DMS53 (cell line): ENCODE measurements at regions not wholly inside any gene's neighbourhood (a gene's known extent, or its start where the extent isn't known, plus 50 kb on each side); places are given as distances from the start of the nearest gene placed in this dataset.
"Not testable (repeated sequence)": the region's sequence is repeated elsewhere in the genome, so short reads cannot be mapped to it uniquely, and the experiment has no call there.

Experiments
- DNase-seq: peaks from one replicate; lab custom pipeline; 2025; lab: John Stamatoyannopoulos, UW

GRCh38 chr14:105938055-105938863 is 411.9 kb downstream of the TMEM121 start:
- no peak for DNase-seq

- no peak for DNase-seq
Observed at GRCh38 chr14:105938959-105939358, 412.6 kb downstream of the TMEM121 start.

DNA sequence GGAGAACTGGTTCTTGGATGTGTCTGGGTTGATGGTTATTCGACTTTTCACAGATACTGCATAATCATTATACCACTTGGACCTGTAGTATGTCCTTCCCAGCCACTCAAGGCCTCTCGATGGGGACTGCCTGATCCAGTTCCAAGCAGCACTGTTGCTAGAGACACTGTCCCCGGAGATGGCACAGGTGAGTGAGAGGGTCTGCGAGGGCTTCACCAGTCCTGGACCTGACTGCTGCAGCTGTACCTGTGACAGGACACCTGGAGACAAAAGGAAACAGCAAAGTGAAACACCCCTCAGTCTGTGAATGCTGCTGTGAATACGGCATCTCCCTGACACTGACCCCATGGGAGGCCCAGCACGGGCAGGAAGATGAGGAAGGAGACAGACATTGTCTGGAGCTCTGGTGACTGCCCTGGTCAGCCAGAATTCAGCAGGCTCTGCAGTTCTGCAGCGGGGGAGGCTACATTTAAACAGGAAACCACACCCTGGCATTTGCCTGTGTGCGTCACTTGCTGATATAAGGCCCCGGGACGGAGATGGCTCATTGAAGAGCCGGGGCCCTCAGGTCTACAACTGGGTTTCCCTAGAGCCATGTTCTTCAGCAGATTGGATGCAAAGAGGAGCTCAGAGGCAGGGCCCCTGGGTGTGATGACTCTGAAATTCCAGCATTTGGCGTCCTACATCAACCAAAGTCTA is 413.6 kb downstream of the TMEM121 start:
- DNase-seq = no peak

DNA sequence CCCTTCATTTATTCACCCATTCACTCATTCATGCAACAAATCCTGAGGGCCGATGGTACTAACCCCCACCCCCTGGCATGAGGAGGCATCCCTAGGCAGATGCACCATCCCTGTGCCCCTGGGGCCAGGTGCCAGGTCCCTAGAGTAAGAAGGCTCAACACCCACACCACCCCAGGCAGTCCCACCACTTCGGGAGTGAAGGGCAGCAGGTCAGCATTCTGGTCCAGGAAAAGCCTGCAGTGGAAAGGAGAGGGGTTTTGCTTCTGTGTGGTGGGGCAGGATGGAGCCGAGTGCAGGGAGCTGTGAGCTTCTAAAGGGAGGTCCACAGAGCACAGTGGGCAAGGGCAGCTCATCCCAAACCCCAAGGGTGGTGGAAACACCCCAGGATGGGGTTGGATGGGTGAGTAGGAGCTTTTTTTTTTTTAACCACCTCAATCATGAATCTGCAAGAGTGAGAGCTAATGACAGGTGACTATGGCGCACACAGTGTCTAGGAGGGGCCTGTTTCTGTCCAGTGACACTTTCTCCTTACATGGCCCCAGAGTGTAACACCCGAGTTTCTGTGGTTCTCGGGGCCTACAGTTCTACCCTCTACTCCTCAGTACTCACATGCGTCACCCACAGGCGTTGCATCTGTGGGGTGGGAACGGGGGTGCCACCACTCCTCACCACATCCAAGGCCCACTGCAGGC is 414.3 kb downstream of the TMEM121 start:
- DNase-seq = no peak

GRCh38 chr14:105941226-105942166 is 415.1 kb downstream of the TMEM121 start:
- no peak for DNase-seq

DNA sequence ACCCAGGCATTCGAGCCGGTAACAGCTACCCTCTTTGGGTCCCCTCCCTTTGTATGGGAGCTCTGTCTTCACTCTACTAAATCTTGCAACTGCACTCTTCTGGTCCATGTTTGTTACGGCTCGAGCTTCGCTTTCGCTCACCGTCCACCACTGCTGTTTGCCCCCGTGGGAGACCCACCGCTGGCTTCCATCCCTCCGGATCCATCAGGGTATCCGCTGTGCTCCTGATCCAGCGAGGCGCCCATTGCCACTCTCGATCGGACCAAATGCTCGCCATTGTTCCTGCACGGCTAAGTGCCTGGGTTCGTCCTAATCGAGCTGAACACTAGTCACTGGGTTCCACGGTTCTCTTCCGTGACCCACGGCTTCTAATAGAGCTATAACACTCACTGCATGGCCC is 416.3 kb downstream of the TMEM121 start:
- DNase-seq = not testable (repeated sequence)

- no peak for DNase-seq
Observed at GRCh38 chr14:105943973-105944602, 417.7 kb downstream of the TMEM121 start.

DNA sequence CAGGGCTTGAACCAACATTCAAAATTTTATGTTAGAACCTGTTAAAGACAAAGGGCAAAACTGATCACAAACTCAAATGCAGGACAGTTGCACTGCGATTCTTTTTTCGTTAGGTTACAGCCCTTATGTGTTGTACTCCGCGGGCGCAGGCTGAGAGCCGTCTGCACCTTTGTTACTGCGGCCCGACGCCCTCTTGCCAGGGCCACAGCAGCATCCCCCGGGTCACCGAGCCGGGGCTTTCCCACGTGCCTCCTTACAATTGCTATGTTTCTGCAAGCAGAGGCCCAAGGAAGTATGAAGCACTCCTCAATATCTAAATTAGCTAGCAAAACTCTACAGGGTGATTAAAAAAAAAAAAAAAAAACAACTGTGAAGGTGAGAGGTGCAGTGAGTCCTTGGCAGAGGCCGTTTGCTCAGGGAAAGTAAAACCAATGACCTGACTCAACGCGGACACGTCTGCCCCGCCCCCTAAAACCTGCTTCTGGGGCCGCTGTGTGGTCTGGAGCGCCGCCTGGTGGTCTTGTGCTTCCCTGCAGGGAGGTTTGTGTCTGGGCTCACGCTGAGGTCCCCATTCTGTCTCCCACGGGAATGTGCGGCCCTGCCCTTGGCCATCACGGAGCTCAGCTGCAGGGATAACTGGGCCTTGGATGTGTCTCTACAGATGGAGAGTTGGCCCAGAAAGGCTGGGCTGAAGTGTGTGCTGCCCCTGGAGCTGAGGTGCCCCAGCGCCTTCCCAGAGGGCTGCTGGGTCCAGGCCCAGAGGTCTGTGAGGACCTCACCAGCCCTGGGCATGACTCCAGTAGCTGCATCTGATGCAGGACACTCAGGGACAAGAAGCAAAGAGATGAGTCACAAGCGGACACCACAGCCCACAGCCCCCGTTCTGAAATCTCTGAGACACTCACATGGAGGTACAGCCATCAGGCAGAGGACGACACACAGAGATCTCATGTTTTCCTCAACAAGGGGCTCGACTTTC is 418.5 kb downstream of the TMEM121 start:
- DNase-seq = peak; percentile 46

GRCh38 chr14:105945896-105946295 is 419.5 kb downstream of the TMEM121 start:
- no peak for DNase-seq

DNA sequence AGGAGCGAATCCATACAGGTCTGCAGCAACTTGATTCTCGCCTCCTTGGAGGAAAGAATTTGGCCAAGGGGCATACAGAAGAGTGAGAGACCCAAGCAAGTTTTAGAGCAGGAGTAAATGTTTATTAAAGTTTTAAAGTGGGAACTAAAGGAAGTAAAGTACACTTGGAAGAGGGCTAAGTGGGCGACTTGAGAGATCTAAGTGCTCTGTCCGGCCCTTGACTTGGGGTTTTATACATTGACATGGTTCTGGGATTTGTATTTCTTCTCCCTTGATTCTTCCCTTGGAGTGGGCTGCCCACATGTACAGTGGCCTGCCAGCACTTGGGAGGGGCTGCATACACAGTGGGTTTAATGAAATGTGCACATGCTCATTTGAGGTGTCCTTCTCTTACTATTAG is 421.2 kb downstream of the TMEM121 start:
- DNase-seq = no peak

GRCh38 chr14:105948955-105949354 is 422.6 kb downstream of the TMEM121 start:
- DNase-seq = not testable (repeated sequence)

- not testable (repeated sequence) for DNase-seq
Observed at GRCh38 chr14:105950364-105950892, 424.0 kb downstream of the TMEM121 start.

- DNase-seq = no peak
Observed at GRCh38 chr14:105951399-105951798, 425.0 kb downstream of the TMEM121 start.

DNA sequence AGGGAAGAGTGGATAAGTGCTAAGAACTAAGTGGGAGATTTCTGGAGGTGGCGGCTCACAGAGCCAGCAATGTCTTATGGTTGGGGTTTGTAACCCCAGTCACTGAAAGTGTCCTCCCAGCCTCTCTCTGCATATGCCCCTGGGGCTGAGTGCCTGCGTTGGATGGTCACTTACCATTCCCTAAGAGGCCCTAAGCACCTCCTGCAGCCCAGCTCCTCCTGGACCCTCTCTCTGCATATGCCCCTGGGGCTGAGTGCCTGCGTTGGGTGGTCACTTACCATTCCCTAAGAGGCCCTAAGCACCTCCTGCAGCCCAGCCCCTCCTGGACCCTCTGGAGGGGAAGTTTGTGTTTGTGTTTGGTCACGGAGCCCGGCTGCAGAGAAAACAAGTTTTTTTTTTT is 425.8 kb downstream of the TMEM121 start:
- no peak for DNase-seq

- no peak for DNase-seq
Observed at GRCh38 chr14:105952826-105953225, 426.4 kb downstream of the TMEM121 start.

DNA sequence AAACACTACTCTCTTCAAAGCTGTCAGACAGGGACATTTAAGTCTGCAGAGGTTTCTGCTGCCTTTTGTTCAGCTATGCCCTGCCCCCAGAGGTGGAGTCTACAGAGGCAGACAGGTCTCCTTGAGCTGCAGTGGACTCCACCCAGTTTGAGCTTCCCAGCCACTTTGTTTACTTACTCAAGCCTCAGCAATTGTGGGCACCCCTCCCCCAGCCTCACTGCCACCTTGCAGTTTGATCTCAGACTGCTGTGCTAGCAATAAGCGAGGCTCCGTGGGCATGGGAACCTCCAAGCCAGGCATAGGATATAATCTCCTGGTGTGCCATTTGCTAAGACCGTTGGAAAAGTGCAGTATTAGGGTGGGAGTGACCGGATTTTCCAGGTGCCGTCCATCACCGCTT is 435.2 kb downstream of the TMEM121 start:
- not testable (repeated sequence) for DNase-seq

- no peak for DNase-seq
Observed at GRCh38 chr14:105962532-105962931, 436.1 kb downstream of the TMEM121 start.

DNA sequence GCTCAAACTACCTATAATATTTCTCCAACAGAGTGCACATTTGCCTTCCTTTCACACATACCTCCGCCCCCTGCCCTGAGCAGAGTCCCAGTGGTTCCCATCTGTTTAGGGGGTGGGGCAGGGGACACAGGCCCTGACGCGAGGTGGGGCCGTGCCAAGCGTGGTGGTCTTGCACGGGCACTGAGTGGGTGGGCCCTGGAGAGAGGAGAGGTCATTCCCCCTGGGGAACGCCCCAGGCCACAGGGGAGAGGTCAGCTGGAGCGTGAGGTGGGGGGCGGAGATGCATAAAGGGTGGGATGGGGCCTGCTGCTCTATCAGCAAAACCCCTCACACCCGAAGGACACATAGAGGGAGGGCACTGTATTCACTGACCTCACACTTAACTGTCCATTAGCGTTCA is 441.9 kb downstream of the TMEM121 start:
- no peak for DNase-seq

- DNase-seq = not testable (repeated sequence)
Observed at GRCh38 chr14:105969026-105969425, 442.6 kb downstream of the TMEM121 start.

DNA sequence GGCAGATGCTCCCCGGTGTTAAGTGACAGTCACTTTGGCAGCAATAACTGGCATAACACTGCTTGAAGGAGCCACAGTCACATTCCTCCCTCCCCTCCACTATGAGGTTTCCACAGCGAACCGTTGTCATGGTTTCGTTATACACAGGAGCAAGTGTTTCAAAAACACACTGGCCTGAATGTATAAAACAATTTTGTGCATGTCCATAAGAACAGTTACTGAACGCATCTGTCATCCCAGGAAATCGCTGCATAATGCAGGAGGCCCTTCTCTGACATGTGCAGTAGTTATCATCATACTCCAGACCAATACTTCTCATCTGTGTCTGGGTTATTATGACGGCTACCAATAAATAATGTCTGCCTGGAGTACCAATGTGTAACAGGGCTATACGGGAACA is 444.4 kb downstream of the TMEM121 start:
- DNase-seq = not testable (repeated sequence)
